Stimulated activated CD4-positive, alpha-beta T cell treated with anti-CD3 and anti-CD28 coated beads, Interleukin-15, amount 100 ng/mL, for 1 hour (primary cell): ENCODE measurements at regions not wholly inside any gene's neighbourhood (a gene's known extent, or its start where the extent isn't known, plus 50 kb on each side); places are given as distances from the start of the nearest gene placed in this dataset.
A peak's percentile ranks its signal among the peaks of the same experiment; 100 is the strongest.
"Not testable (repeated sequence)": the region's sequence is repeated elsewhere in the genome, so short reads cannot be mapped to it uniquely, and the experiment has no call there.

Experiments used
- DNase-seq, 2 donors: peaks; one replicate each; pipeline ENCODE4 v3.0.0-alpha.2; 2020; ENCODE audit warnings: low read depth in 1 of 2, low spot score in 1 of 2

- DNase-seq = no peak
Observed at GRCh38 chr3:137820366-137820765, 56.3 kb downstream of the SOX14 start.

GRCh38 chr3:137835096-137835495 lies 71.0 kb downstream of the SOX14 start:
- no peak for DNase-seq

- DNase-seq = no peak
Observed at GRCh38 chr3:137845194-137845593, 81.1 kb downstream of the SOX14 start.

- no peak for DNase-seq
Observed at GRCh38 chr3:137845666-137846065, 81.6 kb downstream of the SOX14 start.

GRCh38 chr3:137852391-137852830 lies 88.3 kb downstream of the SOX14 start:
- no peak for DNase-seq

GRCh38 chr3:137854533-137855261 lies 90.6 kb downstream of the SOX14 start:
- DNase-seq = no peak

GRCh38 chr3:137866001-137866400 lies 101.9 kb downstream of the SOX14 start:
- no peak for DNase-seq

- no peak for DNase-seq
Observed at GRCh38 chr3:137866933-137867332, 102.8 kb downstream of the SOX14 start.

GRCh38 chr3:137867611-137868010 lies 103.5 kb downstream of the SOX14 start:
- no peak for DNase-seq

GRCh38 chr3:137869022-137869421 lies 104.9 kb downstream of the SOX14 start:
- no peak for DNase-seq

GRCh38 chr3:137872589-137872988 lies 108.5 kb downstream of the SOX14 start:
- not testable (repeated sequence) for DNase-seq

GRCh38 chr3:137896842-137897241 lies 113.1 kb upstream of the CLDN18 start:
- not testable (repeated sequence) for DNase-seq

GRCh38 chr3:137906985-137907649 lies 102.8 kb upstream of the CLDN18 start:
- DNase-seq = no peak

- DNase-seq = no peak
Observed at GRCh38 chr3:137924628-137925027, 85.3 kb upstream of the CLDN18 start.

- DNase-seq = no peak
Observed at GRCh38 chr3:137925080-137925479, 84.9 kb upstream of the CLDN18 start.

GRCh38 chr3:137926991-137927390 lies 83.0 kb upstream of the CLDN18 start:
- no peak for DNase-seq

- DNase-seq = no peak
Observed at GRCh38 chr3:137930976-137931375, 79.0 kb upstream of the CLDN18 start.

- DNase-seq = no peak
Observed at GRCh38 chr3:137938876-137939275, 71.1 kb upstream of the CLDN18 start.

- no peak for DNase-seq
Observed at GRCh38 chr3:137944593-137944992, 65.4 kb upstream of the CLDN18 start.

- peak in 1 of 2 donors; percentile 5 for DNase-seq
Observed at GRCh38 chr3:137946356-137946973, 63.5 kb upstream of the CLDN18 start.

- DNase-seq = no peak
Observed at GRCh38 chr3:137947117-137947516, 62.8 kb upstream of the CLDN18 start.

- no peak for DNase-seq
Observed at GRCh38 chr3:137948400-137949072, 61.4 kb upstream of the CLDN18 start.
